GM21576 (cell line): ENCODE measurements at regions not wholly inside any gene's neighbourhood (a gene's known extent, or its start where the extent isn't known, plus 50 kb on each side); places are given as distances from the start of the nearest gene placed in this dataset.
"Not testable (repeated sequence)": the region's sequence is repeated elsewhere in the genome, so short reads cannot be mapped to it uniquely, and the experiment has no call there.

Source experiments
- ATAC-seq: cut with Tn5 transposase; IDR thresholded peaks from one replicate; pipeline ENCODE4 v1.9.1; 2021; ENCODE audit warnings: mild to moderate bottlenecking, moderate library complexity; ENCODE audit not compliant: unreplicated experiment

DNA sequence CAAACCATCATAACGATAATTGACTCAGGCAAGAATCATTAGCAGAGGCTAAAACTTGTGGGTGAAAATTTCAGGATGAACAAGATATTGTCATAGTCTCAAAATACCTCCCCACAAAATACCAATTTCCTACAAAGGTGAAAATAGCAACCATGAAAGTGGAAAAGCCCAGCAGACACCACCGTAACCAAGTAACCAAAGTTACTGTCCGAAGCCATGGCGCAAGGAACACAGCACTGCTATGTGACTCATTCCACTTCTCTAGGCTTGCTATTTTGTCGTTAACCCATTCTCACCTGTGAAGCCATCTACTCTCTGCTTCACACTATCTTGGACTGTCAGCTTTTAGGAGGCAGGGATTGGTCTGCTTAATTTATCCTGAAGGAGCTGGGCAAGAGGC lies 113.8 kb upstream of the CACUL1 start:
- ATAC-seq = no peak

DNA sequence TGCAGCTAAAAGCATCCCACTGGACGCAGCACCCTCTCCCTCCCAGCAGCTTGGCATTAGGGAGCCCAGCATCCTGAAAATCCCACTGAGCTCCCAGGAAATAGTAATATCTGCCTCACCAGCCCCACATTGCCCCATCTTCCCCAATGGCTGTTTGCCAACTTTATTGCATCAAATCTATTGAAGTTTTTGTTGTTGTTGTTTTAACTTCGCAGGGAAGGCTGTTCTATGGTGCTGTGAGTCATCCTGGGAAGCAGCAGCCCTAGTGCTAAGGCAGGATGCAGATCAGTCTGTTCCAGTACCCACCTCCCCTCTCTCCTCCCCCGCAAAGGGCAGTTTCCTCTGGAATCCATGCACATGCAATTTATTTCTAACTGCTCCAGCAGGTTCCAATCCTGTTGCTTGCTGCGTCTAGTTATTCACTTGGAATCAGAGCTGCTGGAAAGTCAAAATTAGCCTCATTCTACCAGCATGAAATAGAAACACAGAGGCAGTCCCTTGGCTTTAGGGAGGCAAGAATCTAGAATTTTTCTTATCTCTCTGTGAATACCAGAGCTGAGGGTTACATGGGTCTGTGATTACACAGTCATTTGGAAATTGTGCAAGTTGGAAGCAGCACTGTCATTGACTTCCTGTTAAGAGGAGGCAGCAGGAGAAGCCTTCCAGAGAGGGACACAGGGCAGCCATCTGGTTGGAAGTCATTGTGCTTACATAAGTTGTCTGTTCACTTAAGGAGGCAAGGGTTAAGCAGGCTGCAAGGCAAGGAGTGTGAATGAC lies 115.9 kb upstream of the CACUL1 start:
- ATAC-seq = no peak

DNA sequence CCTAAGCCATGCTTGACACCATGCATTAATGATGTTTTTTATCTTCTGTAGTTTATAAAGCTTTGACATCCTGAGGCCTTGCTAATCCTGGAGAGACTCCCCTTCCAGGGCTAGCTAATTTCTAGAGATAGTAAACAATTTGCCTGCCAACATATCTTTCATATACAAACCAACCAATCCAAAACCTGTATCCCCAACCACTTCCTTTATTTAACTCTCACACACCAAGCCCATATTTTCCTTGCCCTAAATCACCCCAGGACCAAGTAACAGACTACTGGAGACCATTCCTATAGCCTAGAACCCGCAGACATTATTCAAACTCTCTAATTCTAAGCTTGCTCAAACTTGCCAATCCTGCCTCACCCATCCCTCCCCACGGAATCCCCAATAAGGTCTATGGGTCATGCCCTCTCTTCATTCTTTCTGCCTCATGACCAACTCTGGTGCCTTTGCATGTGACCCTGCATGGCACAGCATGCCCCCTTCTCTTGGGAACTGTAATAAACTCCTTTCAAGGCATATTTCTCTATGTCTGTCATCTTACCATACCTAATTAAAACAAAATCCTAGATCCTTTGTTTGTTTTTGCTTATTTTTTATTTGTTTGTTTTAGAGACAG lies 116.6 kb upstream of the CACUL1 start:
- no peak for ATAC-seq

DNA sequence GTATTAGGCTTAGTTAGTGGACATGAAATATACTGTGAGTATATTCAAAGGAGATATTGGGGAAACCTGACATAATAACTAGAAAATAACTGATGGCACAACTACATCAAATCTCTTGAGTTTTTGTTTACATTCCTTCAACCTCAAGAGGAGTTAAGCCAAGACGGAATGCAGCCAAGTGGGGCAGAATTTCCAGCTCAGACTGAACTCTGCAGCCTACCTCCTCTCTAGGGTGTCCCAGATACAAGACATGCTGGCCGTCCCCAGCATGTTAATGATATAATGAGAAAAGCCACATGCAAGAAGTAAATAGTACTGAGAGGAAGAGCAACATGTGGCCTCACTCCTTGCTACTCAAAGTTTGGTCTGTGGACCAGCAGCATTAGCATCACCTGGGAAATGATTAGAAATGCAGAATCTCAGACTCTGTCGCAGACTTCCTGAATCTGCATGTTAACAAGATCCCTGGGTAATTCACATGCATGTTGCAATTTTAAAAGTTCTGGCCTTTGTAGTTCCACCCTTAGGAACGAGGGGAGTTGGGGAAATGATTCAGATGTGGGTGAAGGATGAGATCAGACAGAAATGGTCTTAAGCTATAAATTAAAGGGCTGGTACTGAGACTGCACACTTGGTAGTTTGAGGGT lies 118.4 kb upstream of the CACUL1 start:
- ATAC-seq = no peak

DNA sequence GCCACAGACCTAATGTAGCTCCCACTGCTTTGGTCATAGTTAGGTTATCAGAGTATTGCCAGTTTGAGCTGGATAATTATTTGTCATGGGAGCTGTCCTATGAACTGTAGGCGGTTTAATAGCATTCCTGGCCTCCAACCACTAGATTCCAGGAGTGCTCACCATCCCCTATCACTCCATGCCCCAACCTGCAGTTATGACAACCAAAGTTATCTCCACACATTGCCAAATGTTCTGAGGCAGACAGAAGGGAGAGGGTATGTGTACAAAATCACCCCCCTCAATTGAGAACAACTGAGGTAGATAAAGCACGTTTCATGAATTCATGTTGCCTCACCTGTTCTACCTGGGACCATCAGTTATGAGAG lies 119.0 kb upstream of the CACUL1 start:
- ATAC-seq = no peak

DNA sequence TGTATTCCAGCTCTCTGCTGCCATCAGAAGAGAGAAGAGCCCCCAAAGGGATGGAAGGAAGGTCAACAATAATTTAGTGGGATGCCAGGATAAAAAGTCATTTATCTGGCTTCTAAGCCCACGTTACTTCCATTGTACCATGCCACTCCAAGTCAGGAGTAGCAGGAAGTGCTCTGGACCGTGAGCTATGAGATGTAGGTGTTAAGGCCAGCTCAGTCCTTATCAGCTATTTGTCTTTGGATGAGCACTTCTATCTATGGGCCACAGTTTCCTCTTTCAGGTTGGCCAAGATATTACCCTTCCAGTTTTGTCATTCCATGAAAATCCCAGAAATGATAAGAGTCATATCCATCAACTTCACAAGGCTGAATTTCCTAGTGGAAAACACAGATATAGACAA lies 119.4 kb upstream of the CACUL1 start:
- ATAC-seq = no peak

DNA sequence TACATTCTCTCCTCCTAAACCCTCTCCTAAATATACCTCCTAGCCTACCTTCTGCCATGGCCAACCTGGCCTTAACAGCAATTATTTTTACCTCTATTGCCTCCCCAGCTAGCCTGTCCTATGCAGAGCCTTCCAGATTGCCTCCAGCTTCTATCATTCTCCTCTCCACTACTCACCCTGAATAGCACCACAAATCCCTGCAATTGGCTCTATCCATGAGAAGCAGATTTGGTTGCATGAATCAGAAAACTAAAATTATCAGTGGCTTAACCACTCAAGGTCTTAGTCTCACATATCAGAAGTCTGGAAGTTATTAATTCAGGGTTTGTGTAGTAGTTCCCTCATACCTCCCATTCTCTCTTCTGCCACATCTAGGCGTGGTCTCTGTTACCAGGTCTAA lies 120.3 kb upstream of the CACUL1 start:
- no peak for ATAC-seq

DNA sequence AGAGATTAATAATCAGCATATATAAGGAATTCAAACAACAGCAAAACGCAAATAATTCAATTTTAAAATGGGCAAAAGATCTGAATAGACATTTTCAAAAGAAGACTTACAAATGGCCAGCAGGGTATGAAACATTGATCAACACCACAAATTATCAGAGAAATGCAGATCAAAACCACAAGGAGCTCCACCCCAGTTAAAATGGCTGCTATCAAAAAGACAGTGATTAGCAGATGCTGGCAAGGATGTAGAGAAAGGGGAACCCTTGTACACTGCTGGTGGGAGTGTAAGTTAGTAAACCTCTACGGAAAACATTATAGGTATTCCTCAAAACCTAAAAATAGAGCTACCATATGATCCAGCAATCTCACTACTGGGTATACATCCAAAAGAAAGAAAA lies 128.0 kb upstream of the CACUL1 start:
- ATAC-seq = no peak

DNA sequence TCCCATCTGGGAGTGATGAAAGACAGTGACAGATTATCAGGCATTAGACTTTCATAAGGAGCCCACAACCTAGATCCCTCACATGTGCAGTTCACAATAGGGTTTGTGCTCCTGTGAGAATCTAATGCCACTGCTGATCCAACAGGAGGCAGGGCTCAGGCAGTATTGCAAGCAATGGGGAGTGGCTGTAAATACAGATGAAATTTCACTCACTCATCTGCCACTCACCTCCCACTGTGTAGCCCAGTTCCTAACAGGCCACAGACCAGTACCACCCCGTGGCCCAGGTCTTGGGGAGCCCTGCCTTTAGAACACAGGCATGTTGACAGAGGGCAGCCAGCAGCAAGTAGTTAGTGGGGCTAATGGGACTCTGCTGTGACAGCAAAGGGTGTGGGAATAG lies 137.3 kb upstream of the NANOS1 start:
- ATAC-seq = no peak

DNA sequence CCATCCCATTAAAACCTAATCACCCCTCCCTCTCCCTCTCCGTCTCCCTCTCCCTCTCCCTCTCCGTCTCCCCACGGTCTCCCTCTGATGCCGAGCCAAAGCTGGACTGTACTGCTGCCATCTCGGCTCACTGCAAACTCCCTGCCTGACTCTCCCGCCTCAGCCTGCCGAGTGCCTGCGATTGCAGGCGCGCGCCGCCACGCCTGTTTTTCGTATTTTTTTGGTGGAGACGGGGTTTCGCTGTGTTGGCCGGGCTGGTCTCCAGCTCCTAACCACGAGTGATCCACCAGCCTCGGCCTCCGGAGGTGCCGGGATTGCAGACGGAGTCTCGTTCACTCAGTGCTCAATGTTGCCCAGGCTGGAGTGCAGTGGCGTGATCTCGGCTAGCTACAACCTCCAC lies 134.6 kb upstream of the NANOS1 start:
- ATAC-seq = not testable (repeated sequence)

DNA sequence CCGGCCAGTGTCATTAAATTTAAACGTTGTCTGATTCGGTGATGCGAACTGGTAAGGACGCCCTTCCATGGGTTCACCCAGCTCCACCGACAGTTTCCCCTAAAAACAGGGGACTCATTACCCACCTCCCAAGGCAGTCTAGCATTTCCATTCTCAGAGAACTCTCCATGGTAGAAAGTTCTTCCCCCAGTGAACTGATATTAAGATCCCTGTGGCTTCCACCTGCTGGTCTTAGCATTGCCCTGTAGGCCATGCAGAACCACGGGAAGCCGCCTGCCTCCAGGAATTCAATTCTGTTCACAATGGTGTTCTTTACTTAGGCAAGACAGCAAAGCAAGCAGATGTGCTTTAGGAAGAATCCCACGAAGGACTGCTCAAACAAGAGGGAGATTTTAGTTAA lies 128.9 kb upstream of the NANOS1 start:
- ATAC-seq = no peak

DNA sequence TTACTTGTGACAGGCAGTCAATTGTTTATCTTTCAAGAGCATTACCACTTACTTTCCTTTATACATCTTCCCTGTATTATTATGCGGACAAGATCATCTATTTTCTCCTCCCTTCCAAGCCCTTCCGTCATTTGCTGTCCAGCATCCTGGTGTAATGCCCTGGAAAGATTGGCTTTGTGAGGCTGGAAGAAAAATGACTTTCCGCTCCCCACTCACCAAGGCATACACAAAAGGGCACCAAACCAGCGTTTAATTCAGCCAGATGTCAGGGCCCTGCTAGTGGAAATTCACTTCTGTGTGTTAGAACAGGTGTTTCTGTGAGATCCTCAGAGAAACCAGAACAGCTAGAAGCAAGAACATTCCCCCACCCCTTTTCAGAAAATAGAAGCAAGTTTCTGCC lies 128.1 kb upstream of the NANOS1 start:
- no peak for ATAC-seq

DNA sequence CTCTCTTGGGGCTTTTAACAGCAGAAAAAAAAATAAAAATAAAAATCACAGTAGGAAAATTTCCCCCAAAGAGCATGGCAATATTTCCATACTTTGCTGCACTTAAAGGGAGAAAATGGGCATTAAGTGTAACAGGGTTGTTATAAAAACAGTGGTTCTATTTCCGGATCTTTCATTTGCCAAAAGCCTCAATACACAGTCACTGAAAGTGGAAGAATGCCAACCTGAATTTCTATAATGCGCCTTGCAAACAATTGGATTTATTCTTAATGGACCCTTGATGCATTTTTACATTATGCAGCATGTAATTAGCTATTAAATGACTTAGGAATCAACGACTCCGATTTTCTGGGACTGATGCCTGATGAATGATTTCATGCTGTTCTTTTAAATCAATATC lies 127.6 kb upstream of the NANOS1 start:
- no peak for ATAC-seq

DNA sequence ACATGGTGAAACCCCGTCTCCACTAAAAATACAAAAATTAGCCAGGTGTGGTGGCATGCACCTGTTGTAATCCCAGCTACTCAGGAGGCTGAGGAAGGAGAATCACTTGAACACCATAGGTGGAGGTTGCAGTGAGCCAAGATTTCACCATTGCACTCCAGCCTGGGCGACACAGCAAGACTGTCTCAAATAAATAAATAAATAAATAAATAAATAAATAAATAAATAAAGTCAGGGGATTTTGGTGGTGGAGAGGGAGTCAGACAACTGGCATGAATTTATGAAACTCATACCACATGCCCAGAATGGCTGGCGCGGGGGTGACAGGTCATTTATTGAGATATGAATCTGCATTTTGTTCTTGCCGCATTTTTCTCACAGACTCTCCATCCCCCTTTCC lies 126.9 kb upstream of the NANOS1 start:
- not testable (repeated sequence) for ATAC-seq

DNA sequence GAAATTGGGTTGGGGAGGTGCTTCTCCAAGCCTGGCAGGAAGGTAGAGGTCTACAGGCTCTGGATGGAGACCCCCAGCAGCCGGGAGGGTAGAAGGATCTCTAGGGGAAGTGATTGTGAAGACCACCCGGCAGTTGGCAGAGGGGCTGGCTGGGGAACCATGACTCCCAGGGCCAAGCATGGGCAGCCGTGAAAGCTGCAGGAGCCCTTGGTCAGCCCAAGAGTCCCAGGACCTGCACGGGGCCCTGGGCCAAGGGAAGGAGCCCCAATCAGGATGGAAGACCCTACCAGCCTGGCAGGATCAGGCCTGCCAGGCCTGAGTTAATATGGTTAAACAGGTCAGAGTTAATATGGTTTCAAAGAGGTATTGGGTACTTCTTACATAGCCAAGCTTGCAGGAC lies 126.3 kb upstream of the NANOS1 start:
- ATAC-seq = no peak

DNA sequence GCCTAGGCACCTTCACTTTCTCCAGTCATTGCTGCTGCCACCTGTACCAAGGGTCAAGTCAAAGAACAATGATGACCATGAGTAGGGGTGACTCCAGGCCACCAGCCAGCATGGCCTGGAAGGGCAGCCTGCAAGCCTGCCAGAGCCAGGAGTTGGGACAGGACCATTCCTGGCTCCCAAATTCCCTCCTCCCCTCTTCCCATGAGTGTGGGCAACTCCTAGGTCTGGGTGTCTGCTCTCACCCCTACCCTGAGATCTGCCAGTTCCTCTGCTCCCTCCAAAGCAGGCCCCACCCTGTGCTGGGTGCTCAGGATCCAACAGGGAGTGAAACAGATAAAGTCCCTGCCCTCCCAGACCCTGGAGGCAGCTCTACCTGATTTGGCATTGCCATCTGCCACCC lies 125.8 kb upstream of the NANOS1 start:
- no peak for ATAC-seq

DNA sequence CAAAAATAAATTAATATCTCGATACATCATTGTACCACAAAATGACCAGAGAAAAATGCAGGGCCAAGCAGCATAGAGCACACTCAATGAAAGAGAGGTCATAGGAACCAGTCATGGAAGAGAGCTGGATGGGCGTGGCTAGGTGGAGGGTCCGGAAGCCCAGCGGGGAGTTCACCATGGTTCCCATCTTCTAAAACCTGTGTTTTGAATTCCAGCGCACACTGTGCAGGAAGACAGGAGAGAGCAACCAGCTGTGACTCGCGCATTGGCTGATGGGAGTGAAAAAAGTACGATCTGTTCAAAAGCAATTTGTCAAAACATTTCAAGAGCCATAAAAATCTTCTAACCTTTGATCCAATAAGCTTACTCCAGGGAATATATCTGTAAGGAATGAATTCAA lies 125.2 kb upstream of the NANOS1 start:
- ATAC-seq = no peak

DNA sequence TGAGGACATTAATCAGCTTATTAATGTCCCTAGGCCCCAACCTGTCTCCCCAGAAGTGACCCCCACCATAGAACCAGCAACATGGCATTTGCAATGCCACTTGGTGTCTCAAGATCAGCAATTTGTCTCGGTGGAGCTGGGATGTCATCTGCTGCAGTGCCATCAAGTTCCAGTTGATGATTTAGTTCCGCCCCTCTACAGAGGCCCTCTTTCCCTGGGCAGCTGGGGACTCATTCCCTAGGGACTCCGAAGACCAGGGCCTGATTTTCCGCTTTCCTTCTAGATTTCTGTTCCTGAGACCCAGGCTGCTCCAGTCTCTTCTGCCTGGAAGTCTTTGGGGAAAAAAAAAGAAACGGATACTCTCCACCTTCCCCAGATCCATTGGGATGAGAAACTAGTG lies 122.5 kb upstream of the NANOS1 start:
- ATAC-seq = no peak

DNA sequence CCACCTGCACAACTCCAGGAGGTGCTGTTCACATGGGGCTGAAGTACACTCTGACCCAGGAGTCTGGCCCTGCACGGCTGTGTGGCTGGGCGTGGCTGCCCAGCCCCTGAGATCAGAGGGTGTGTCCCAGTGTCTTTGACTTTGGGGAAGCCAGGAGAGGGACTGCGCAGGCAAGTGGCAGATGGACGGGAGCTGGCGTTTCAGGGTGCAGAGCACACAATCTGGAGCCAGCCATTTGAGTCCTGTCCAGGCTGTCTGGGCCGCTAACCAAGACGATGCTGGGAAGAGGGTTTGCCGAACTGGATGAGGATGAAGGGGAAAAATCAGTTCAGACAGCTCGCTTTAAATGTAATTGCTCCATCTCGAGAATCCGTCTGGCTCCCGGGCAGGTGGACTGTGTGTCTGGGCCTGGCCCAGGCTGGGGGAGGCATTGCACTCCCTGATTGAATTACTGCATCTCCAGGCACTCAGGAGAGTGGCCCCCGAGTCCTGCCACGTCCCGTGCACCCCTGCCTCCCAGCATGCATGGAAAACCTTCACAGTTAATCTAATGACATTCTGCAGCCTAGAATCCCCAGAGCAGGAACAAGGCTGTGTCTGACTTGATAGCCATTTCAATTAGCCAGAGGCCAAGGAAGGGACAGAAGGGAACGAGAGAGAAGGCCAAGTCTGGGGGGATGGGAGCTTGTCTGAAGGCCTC lies 120.8 kb upstream of the NANOS1 start:
- no peak for ATAC-seq

DNA sequence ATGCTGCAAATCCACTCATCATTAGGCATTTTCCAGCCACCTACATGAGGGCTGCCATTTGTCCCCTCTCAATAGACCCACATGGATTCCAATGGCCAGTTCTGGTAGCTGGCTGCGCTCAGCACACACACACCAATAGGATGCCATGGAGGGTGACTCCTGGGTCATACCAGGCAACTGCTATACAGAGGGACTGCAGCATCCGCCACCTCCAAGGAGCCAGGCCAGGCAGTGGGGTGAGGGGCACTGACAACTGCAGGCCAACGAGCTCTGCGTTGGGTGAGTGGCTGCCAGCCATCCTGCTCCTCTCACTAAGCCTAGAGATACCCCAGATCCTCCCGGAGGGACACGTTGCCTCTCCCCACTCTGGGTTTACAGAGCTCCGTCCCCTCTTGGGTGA lies 118.8 kb upstream of the NANOS1 start:
- ATAC-seq = no peak

DNA sequence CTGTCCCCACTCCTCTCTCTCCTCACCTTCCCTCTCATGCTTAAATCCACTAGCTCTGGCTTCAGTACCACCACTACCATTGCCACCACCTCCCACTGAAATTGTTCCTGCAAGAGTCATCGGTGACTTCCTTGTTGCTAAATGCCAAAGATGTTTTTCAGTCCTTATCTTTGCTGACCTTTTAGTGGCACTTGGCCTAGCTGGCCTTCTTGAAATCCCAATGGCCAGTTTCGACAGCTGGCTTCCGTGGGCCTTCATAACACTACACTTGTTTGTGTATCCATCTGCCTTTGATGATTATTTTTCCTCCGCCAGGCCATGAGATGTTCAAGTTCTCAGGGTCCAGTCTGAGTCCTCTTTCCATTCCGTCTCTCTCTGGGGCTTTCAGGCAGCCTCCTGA lies 118.2 kb upstream of the NANOS1 start:
- ATAC-seq = no peak
